ENCODE measurements at regions not wholly inside any gene's neighbourhood (a gene's known extent, or its start where the extent isn't known, plus 50 kb on each side); places are given as distances from the start of the nearest gene placed in this dataset.

DNA sequence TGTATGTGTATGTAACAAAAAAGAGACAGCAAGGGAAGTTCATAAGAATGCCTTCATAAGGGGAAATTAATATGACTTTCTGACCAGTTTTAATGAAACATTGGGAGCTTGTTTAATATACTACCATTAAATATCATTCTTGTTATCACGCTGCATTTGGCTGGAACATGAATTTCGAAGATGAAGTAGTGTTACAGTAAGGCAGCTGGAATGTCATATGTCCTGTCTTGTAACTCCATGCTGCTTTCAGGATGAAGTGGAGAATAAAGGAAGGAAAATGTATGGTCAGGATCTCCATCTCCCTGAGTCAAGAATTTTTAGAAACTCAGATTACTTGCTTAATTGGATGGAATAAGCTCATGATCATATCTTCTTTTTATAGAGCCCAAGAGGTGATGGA lies 61.5 kb upstream of the DMAC1 start:
- TF ChIP-seq, protein P1, sequence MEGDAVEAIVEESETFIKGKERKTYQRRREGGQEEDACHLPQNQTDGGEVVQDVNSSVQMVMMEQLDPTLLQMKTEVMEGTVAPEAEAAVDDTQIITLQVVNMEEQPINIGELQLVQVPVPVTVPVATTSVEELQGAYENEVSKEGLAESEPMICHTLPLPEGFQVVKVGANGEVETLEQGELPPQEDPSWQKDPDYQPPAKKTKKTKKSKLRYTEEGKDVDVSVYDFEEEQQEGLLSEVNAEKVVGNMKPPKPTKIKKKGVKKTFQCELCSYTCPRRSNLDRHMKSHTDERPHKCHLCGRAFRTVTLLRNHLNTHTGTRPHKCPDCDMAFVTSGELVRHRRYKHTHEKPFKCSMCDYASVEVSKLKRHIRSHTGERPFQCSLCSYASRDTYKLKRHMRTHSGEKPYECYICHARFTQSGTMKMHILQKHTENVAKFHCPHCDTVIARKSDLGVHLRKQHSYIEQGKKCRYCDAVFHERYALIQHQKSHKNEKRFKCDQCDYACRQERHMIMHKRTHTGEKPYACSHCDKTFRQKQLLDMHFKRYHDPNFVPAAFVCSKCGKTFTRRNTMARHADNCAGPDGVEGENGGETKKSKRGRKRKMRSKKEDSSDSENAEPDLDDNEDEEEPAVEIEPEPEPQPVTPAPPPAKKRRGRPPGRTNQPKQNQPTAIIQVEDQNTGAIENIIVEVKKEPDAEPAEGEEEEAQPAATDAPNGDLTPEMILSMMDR (IDR thresholded peaks at IDR 0.05): no peak
- TF ChIP-seq EZH2 (IDR thresholded peaks at IDR 0.05) (no peak), EZH2phosphoT487 (IDR thresholded peaks at IDR 0.05) (no peak)
